ENCODE measurements at regions not wholly inside any gene's neighbourhood (a gene's known extent, or its start where the extent isn't known, plus 50 kb on each side); places are given as distances from the start of the nearest gene placed in this dataset.
A peak's percentile ranks its signal among the peaks of the same experiment; 100 is the strongest.
"Not testable (repeated sequence)": the region's sequence is repeated elsewhere in the genome, so short reads cannot be mapped to it uniquely, and the experiment has no call there.

- DNase-seq (ENCODE audit: low spot score), result not testable (repeated sequence)
These were observed 76.5 kb upstream of the LINC00632 start for GRCh38 chrX:140633105-140633504.

GRCh38 chrX:140608111-140608510, 101.4 kb upstream of the LINC00632 start:
- no peak for DNase-seq (ENCODE audit: low spot score)

- DNase-seq (ENCODE audit: low spot score), result no peak
These were observed 97.3 kb upstream of the SOX3 start for GRCh38 chrX:140602140-140602539.

GRCh38 chrX:140599851-140600250, 95.0 kb upstream of the SOX3 start:
- no peak for DNase-seq (ENCODE audit: low spot score)

GRCh38 chrX:140589657-140590056, 84.8 kb upstream of the SOX3 start:
- DNase-seq (ENCODE audit: low spot score), result no peak

- DNase-seq (ENCODE audit: low spot score), result no peak
These were observed 82.1 kb upstream of the SOX3 start for GRCh38 chrX:140586951-140587350.

- DNase-seq (ENCODE audit: low spot score), result no peak
These were observed 75.6 kb upstream of the SOX3 start for GRCh38 chrX:140580478-140580877.

GRCh38 chrX:140572724-140573123, 67.9 kb upstream of the SOX3 start:
- DNase-seq (ENCODE audit: low spot score), result peak; percentile 3

- no peak for DNase-seq (ENCODE audit: low spot score)
These were observed 59.0 kb upstream of the SOX3 start for GRCh38 chrX:140563893-140564292.

Data from germinal center (tissue), 1 donor.